ENCODE measurements at regions not wholly inside any gene's neighbourhood (a gene's known extent, or its start where the extent isn't known, plus 50 kb on each side); places are given as distances from the start of the nearest gene placed in this dataset.

GRCh38 chr9:116039893-116040292 is 113.7 kb upstream of the PAPPA start:
- ChIA-PET POLR2A (no interaction called here), CTCF (no interaction called here)
- no peak for TF ChIP-seq CTCF (IDR thresholded peaks at IDR 0.05; ENCODE audit: insufficient read depth, low read depth, low read length)
- H3K27me3 ChIP-seq (ENCODE audit: control insufficient read depth, insufficient read depth, low read length) = no peaks in the 10 kb centered on the region
- no peaks in the 10 kb centered on the region for H3K36me3 ChIP-seq (ENCODE audit: control insufficient read depth, insufficient read depth, low read length)
- no peak overlapping the region for H3K4me3 ChIP-seq (ENCODE audit: low read depth, low read length)
- no peak for DNase-seq (ENCODE audit: low read depth)

- no peaks in the 10 kb centered on the region for H3K27me3 ChIP-seq (ENCODE audit: control insufficient read depth, insufficient read depth, low read length)
- DNase-seq (ENCODE audit: low read depth) = no peak
- ChIA-PET CTCF (no interaction called here), POLR2A (no interaction called here)
- no peak for TF ChIP-seq CTCF (IDR thresholded peaks at IDR 0.05; ENCODE audit: insufficient read depth, low read depth, low read length)
- H3K36me3 ChIP-seq (ENCODE audit: control insufficient read depth, insufficient read depth, low read length) = no peaks in the 10 kb centered on the region
- no peak overlapping the region for H3K4me3 ChIP-seq (ENCODE audit: low read depth, low read length)
These were observed 111.3 kb upstream of the PAPPA start for GRCh38 chr9:116042321-116042720.

- ChIA-PET POLR2A (no interaction called here), CTCF (interaction anchor here (1.1 kb wide), 1 partner anchor 9 kb away, joined by 3 read pairs; no protein-coding TSS in a partner anchor)
- no peaks in the 10 kb centered on the region for H3K27me3 ChIP-seq (ENCODE audit: control insufficient read depth, insufficient read depth, low read length)
- H3K4me3 ChIP-seq (ENCODE audit: low read depth, low read length) = no peak overlapping the region
- H3K36me3 ChIP-seq (ENCODE audit: control insufficient read depth, insufficient read depth, low read length) = no peaks in the 10 kb centered on the region
- DNase-seq (ENCODE audit: low read depth) = no peak
- TF ChIP-seq CTCF (IDR thresholded peaks at IDR 0.05; ENCODE audit: insufficient read depth, low read depth, low read length) = no peak
These were observed 108.5 kb upstream of the PAPPA start for GRCh38 chr9:116045083-116045482.

GRCh38 chr9:116048081-116048480 is 105.5 kb upstream of the PAPPA start:
- ChIA-PET POLR2A (no interaction called here), CTCF (interaction anchor here (1.2 to 1.3 kb wide), 2 partner anchors 10 to 14 kb away, joined by 4 read pairs; no protein-coding TSS in a partner anchor)
- H3K36me3 ChIP-seq (ENCODE audit: control insufficient read depth, insufficient read depth, low read length) = no peaks in the 10 kb centered on the region
- H3K27me3 ChIP-seq (ENCODE audit: control insufficient read depth, insufficient read depth, low read length) = no peaks in the 10 kb centered on the region
- no peak for DNase-seq (ENCODE audit: low read depth)
- TF ChIP-seq CTCF (IDR thresholded peaks at IDR 0.05; ENCODE audit: insufficient read depth, low read depth, low read length) = no peak
- no peak overlapping the region for H3K4me3 ChIP-seq (ENCODE audit: low read depth, low read length)

GRCh38 chr9:116049456-116049855 is 104.1 kb upstream of the PAPPA start:
- no peaks in the 10 kb centered on the region for H3K36me3 ChIP-seq (ENCODE audit: control insufficient read depth, insufficient read depth, low read length)
- no peak for DNase-seq (ENCODE audit: low read depth)
- ChIA-PET CTCF (interaction anchor here (1.2 kb wide), 1 partner anchor 16 kb away, joined by 4 read pairs; no protein-coding TSS in a partner anchor), POLR2A (no interaction called here)
- TF ChIP-seq CTCF (IDR thresholded peaks at IDR 0.05; ENCODE audit: insufficient read depth, low read depth, low read length) = no peak
- H3K27me3 ChIP-seq (ENCODE audit: control insufficient read depth, insufficient read depth, low read length) = no peaks in the 10 kb centered on the region
- no peak overlapping the region for H3K4me3 ChIP-seq (ENCODE audit: low read depth, low read length)
